ENCODE measurements at regions not wholly inside any gene's neighbourhood (a gene's known extent, or its start where the extent isn't known, plus 50 kb on each side); places are given as distances from the start of the nearest gene placed in this dataset.

DNA sequence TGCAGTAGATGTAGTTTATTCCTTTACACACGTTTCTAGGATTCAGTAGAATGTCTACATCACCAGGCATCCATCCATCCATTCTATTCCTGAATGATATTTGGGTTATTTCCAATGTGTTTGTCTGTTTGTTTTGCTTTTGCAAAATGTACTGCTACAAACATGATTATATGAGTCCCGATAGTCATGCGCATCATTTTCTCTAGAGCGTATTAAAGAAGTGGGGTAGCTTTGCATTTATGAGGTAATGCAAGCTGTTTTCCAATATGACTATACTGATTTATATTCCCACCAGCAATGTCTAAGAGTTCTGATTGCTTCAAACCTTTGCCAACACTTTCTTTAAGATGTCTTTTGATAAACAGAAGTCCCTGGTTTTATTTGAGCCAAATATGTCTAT, 253.2 kb downstream of the NOVA1 start:
- no peaks in the 10 kb centered on the region for H3K36me3 ChIP-seq (ENCODE audit: control insufficient read depth, low read length)
- no peaks in the 10 kb centered on the region for H3K9me2 ChIP-seq (replicated peaks; ENCODE audit: control insufficient read depth, low read length)
- no peaks in the 10 kb centered on the region for H4K20me1 ChIP-seq (ENCODE audit: control insufficient read depth, insufficient read depth, low read depth, low read length)
- H3K4me2 ChIP-seq (ENCODE audit: low read length): no peak overlapping the region
- H3K4me1 ChIP-seq (ENCODE audit: control insufficient read depth, low read length): no peaks in the 10 kb centered on the region
- H3K4me3 ChIP-seq (ENCODE audit: low read length): no peak overlapping the region
- no peak overlapping the region for H3K27ac ChIP-seq (ENCODE audit: low read depth, low read length)
- H3K79me2 ChIP-seq (ENCODE audit: control insufficient read depth, low read length): no peaks in the 10 kb centered on the region
- H3K9me3 ChIP-seq (ENCODE audit: control insufficient read depth, insufficient read depth, low read length): peaks cover 3% of the 10 kb centered on the region; the same call in 1 of the 2 replicates
- no peak for TF ChIP-seq EZH2phosphoT487 (IDR thresholded peaks at IDR 0.05; ENCODE audit: borderline replicate concordance, low read length)
- H3K27me3 ChIP-seq (ENCODE audit: control insufficient read depth, low read length): no peaks in the 10 kb centered on the region
- H3F3A ChIP-seq (ENCODE audit: control insufficient read depth, insufficient read depth): no peaks in the 10 kb centered on the region

DNA sequence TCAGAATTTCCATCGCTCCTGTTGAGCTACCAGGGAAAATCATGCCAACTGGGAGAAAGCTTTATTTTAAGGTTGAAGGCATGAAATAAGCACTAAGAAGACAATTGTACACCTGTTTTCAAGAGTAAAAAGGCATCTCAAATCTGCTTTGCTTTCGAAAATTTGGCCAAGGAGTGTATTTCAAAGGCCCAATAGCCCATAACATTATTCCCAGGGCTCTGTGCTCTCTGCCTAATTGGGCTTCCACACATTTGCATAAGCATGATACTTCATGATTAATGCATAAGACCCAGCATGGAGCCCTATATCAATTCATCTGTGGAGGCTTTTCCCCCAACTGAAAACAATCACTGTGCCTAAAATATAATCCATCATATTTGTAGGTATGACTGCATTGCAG, 258.5 kb downstream of the NOVA1 start:
- Histone ChIP-seq H3K79me2 (ENCODE audit: control insufficient read depth, low read length) (no peaks in the 10 kb centered on the region), H3K27me3 (ENCODE audit: control insufficient read depth, low read length) (no peaks in the 10 kb centered on the region), H3K9me2 (replicated peaks; ENCODE audit: control insufficient read depth, low read length) (no peaks in the 10 kb centered on the region), H3K4me1 (ENCODE audit: control insufficient read depth, low read length) (no peaks in the 10 kb centered on the region), H3K4me2 (ENCODE audit: low read length) (no peak overlapping the region), H3K36me3 (ENCODE audit: control insufficient read depth, low read length) (no peaks in the 10 kb centered on the region), H3F3A (ENCODE audit: control insufficient read depth, insufficient read depth) (no peaks in the 10 kb centered on the region), H4K20me1 (ENCODE audit: control insufficient read depth, insufficient read depth, low read depth, low read length) (no peaks in the 10 kb centered on the region), H3K27ac (ENCODE audit: low read depth, low read length) (no peak overlapping the region), H3K9me3 (ENCODE audit: control insufficient read depth, insufficient read depth, low read length) (no peaks in the 10 kb centered on the region), H3K4me3 (ENCODE audit: low read length) (no peak overlapping the region)
- TF ChIP-seq EZH2phosphoT487 (IDR thresholded peaks at IDR 0.05; ENCODE audit: borderline replicate concordance, low read length): no peak
- TF ChIP-seq, protein P1, sequence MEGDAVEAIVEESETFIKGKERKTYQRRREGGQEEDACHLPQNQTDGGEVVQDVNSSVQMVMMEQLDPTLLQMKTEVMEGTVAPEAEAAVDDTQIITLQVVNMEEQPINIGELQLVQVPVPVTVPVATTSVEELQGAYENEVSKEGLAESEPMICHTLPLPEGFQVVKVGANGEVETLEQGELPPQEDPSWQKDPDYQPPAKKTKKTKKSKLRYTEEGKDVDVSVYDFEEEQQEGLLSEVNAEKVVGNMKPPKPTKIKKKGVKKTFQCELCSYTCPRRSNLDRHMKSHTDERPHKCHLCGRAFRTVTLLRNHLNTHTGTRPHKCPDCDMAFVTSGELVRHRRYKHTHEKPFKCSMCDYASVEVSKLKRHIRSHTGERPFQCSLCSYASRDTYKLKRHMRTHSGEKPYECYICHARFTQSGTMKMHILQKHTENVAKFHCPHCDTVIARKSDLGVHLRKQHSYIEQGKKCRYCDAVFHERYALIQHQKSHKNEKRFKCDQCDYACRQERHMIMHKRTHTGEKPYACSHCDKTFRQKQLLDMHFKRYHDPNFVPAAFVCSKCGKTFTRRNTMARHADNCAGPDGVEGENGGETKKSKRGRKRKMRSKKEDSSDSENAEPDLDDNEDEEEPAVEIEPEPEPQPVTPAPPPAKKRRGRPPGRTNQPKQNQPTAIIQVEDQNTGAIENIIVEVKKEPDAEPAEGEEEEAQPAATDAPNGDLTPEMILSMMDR (IDR thresholded peaks at IDR 0.05; ENCODE audit: low read depth, low read length, poor library complexity, severe bottlenecking): no peak

DNA sequence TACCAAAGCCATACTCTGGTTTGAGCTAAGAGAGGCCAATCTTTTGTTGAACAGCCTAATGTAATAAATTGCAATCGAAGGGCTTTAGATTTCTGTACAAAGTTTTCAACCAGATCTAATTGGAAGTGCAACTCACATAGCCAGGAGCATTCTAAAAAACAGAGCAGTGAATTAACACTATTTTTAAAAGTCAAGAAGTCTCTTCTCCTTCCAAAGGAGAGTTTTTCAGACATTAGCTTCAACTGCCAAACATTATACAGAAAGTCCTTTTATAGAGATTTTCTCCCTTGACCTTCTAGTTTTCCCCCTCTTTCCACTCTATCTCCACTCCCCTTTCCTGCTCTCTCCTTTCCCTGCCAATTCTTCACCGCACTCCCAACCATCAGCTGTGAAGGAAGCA, 259.6 kb downstream of the NOVA1 start:
- no peak overlapping the region for H3K4me2 ChIP-seq (ENCODE audit: low read length)
- H3K36me3 ChIP-seq (ENCODE audit: control insufficient read depth, low read length): no peaks in the 10 kb centered on the region
- no peaks in the 10 kb centered on the region for H3K79me2 ChIP-seq (ENCODE audit: control insufficient read depth, low read length)
- TF ChIP-seq EZH2phosphoT487 (IDR thresholded peaks at IDR 0.05; ENCODE audit: borderline replicate concordance, low read length): no peak
- TF ChIP-seq, protein P1 (IDR thresholded peaks at IDR 0.05; ENCODE audit: low read depth, low read length, poor library complexity, severe bottlenecking): no peak
- H3K27ac ChIP-seq (ENCODE audit: low read depth, low read length): no peak overlapping the region
- H3K27me3 ChIP-seq (ENCODE audit: control insufficient read depth, low read length): no peaks in the 10 kb centered on the region
- no peaks in the 10 kb centered on the region for H3K9me2 ChIP-seq (replicated peaks; ENCODE audit: control insufficient read depth, low read length)
- H3K9me3 ChIP-seq (ENCODE audit: control insufficient read depth, insufficient read depth, low read length): no peaks in the 10 kb centered on the region
- H4K20me1 ChIP-seq (ENCODE audit: control insufficient read depth, insufficient read depth, low read depth, low read length): no peaks in the 10 kb centered on the region
- no peaks in the 10 kb centered on the region for H3F3A ChIP-seq (ENCODE audit: control insufficient read depth, insufficient read depth)
- H3K4me1 ChIP-seq (ENCODE audit: control insufficient read depth, low read length): no peaks in the 10 kb centered on the region
- no peak overlapping the region for H3K4me3 ChIP-seq (ENCODE audit: low read length)

DNA sequence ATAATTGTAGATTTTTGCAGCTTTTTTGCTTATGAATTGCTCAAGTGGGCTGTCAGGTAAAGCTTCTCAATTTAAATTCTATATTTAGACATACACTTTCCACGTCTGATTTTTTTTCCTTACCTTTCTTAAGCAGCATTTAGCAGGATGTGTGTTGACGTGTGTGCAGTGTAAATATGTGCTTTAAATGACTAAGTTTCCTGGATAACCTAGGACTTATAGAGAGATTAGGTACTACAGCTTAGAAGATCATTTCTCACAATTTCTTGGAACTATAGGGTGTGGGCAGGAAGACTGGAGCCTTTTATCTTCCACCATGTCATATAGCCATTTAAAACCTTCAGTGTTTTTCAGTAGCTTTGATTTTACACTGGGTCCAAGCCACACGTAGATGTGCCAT, 263.5 kb downstream of the NOVA1 start:
- H3K27ac ChIP-seq (ENCODE audit: low read depth, low read length): no peak overlapping the region
- TF ChIP-seq, protein P1 (IDR thresholded peaks at IDR 0.05; ENCODE audit: low read depth, low read length, poor library complexity, severe bottlenecking): no peak
- no peak for TF ChIP-seq EZH2phosphoT487 (IDR thresholded peaks at IDR 0.05; ENCODE audit: borderline replicate concordance, low read length)

More for the DNA sequence above, 263.5 kb downstream of the NOVA1 start:
- H4K20me1 ChIP-seq (ENCODE audit: control insufficient read depth, insufficient read depth, low read depth, low read length): no peaks in the 10 kb centered on the region
- H3K27me3 ChIP-seq (ENCODE audit: control insufficient read depth, low read length): no peaks in the 10 kb centered on the region
- no peaks in the 10 kb centered on the region for H3K4me1 ChIP-seq (ENCODE audit: control insufficient read depth, low read length)
- no peaks in the 10 kb centered on the region for H3K9me3 ChIP-seq (ENCODE audit: control insufficient read depth, insufficient read depth, low read length)
- H3F3A ChIP-seq (ENCODE audit: control insufficient read depth, insufficient read depth): no peaks in the 10 kb centered on the region
- no peaks in the 10 kb centered on the region for H3K36me3 ChIP-seq (ENCODE audit: control insufficient read depth, low read length)
- H3K79me2 ChIP-seq (ENCODE audit: control insufficient read depth, low read length): no peaks in the 10 kb centered on the region
- no peak overlapping the region for H3K4me3 ChIP-seq (ENCODE audit: low read length)
- no peak overlapping the region for H3K4me2 ChIP-seq (ENCODE audit: low read length)
- no peaks in the 10 kb centered on the region for H3K9me2 ChIP-seq (replicated peaks; ENCODE audit: control insufficient read depth, low read length)

Data from DOHH2 (cell line).